Loucy (cell line): ENCODE measurements at regions not wholly inside any gene's neighbourhood (a gene's known extent, or its start where the extent isn't known, plus 50 kb on each side); places are given as distances from the start of the nearest gene placed in this dataset.

Source experiments
- CTCF ChIP-seq: fragments of 200-600 bp; sonication (generic); conservative IDR thresholded peaks from 2 replicates; pipeline ENCODE4 v1.5.1; 2014; ENCODE audit warnings: mild to moderate bottlenecking, antibody characterized with exemption, low read length
- EZH2phosphoT487 ChIP-seq: fragments of 200-600 bp; IDR thresholded peaks from 2 replicates; pipeline ENCODE4 v1.6.1; 2018; ENCODE audit warnings: antibody characterized with exemption, mild to moderate bottlenecking, moderate library complexity, borderline replicate concordance

GRCh38 chrX:39288592-39288991, 487.3 kb downstream of the MID1IP1 start:
- no peak for TF ChIP-seq CTCF
- TF ChIP-seq EZH2phosphoT487, result no peak
